GM19372 (cell line): ENCODE measurements at regions not wholly inside any gene's neighbourhood (a gene's known extent, or its start where the extent isn't known, plus 50 kb on each side); places are given as distances from the start of the nearest gene placed in this dataset.

Experiments used
- ATAC-seq: cut with Tn5 transposase; IDR thresholded peaks from one replicate; pipeline ENCODE4 v1.9.1; 2021; ENCODE audit warnings: mild to moderate bottlenecking, low read depth, moderate library complexity; ENCODE audit not compliant: unreplicated experiment

GRCh38 chr12:108063192-108063591 is 65.9 kb upstream of the WSCD2 start:
- ATAC-seq = no peak

DNA sequence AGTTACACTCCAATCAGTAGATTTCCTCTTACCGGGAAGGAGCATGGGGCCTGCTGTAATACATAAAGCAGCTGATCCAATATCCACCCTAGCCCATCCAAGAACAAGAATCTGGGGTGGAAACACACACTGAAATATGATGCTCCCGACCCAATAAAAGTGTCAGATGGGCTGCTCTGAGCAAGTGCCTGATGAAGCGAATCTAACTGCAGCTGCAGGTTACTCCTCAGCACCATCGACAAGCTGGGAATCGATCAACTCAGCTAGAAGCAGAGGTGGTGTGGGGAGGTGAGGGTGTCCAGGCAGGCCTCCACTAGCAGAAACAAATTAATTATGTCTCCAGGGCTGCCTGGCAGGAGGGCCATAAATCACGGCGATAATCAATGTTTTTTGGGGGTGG is 64.0 kb upstream of the WSCD2 start:
- ATAC-seq = no peak

GRCh38 chr12:108066583-108067577 is 62.2 kb upstream of the WSCD2 start:
- no peak for ATAC-seq

DNA sequence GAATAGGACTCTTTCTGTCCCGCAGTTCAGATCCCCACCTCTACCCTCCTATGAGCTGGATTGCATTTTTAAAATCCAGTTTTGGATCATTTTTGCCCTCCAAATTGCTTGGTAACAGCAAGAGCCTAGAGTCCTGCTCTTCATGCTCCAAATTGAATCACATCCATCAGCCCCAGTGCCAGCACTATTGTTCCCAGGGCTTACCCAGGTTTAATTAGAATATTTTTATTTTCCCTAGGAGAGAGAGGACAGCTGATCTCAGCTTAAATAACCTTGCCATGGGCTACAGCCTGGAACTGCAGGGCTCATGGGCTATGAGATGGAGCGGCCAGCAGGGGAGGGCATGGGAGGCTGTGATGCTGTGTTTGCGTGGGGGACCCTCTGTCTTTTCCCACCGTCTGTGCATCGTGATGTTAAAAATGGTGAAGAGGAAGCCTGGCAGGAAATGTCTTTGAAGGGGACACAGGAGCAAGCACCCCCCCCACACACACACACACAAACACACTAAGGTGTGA is 59.4 kb upstream of the WSCD2 start:
- ATAC-seq = no peak

DNA sequence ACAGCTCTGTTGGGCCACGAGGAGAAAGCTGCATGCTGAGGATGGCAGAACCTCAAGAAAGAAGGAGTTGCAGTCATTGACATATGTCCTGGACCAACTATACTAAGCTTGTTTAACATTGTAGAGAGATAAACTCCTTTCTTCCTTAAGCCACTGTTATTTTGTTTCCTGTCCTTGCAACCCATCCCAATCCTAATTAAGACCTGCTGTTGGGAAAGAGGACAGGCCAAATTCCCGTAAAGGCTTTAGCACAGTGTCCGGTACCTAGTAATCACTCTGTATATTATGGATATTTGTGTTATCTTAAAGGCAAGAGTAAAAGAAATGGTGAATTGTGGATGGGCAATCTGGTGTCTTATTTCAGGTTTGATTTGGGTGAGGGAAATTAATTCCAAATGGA is 53.5 kb upstream of the WSCD2 start:
- no peak for ATAC-seq

DNA sequence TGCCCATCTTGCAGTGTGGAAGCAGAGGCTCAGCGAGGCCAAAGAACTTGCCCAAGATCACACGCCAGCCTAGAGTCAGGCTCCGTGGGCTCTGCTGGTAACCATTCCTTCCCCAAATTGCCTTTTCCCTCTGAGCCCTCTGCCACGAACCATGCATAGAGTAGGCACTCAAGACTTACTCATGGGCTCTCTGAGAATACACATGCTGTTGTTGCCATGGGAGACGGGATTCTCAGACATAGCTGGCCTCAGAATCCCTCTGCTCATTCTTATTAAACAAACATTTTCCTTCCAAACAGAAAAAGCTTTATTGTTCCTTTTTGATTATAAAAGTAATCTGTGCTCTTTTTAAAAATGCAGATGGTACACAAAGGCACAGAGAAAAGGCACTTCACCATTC is 52.5 kb upstream of the WSCD2 start:
- no peak for ATAC-seq

DNA sequence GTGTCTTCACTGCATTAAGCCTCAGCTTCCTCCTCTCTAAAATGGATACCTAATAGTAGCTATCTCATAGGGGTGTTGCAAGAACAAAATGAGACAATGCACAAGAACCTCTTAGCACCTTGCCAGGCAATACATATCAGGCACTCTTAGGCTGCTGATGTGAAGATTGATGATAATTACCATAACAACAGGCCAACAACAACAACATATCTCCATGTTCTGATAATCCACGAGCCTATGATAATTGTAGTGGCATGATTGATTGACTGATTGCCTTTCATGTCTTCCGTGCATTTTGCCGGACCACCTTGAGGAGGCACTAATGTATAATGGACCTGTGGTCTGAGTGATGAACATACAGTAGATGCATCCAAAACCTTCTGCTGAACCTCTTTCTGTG is 50.7 kb upstream of the WSCD2 start:
- ATAC-seq = no peak
